BLaER1 treated with 17β-estradiol and CSF1 and Interleukin-3, amounts not matched to agents 10 nM and 100 nM (cell line): ENCODE measurements at regions not wholly inside any gene's neighbourhood (a gene's known extent, or its start where the extent isn't known, plus 50 kb on each side); places are given as distances from the start of the nearest gene placed in this dataset.

Experiments
- H3K27ac ChIP-seq, 11 experiments: shearing (Covaris generic); formaldehyde crosslinking; 2 replicates each; pipeline ENCODE4 v1.8.1; 2022
- H3K27me3 ChIP-seq, 11 experiments: shearing (Covaris generic); formaldehyde crosslinking; 2 replicates each; pipeline ENCODE4 v1.8.1; 2022
- H3K36me3 ChIP-seq, 11 experiments: shearing (Covaris generic); formaldehyde crosslinking; 2 replicates each; pipeline ENCODE4 v1.8.1; 2022
- H3K4me1 ChIP-seq, 10 experiments: shearing (Covaris generic); formaldehyde crosslinking; 2 replicates each; pipeline ENCODE4 v1.8.1; 2022
- H3K4me2 ChIP-seq, 11 experiments: shearing (Covaris generic); formaldehyde crosslinking; 2 replicates each; pipeline ENCODE4 v1.8.1; 2022
- H3K4me3 ChIP-seq, 10 experiments: shearing (Covaris generic); formaldehyde crosslinking; 2 replicates each; pipeline ENCODE4 v1.8.1; 2022
- H3K9ac ChIP-seq, 11 experiments: shearing (Covaris generic); formaldehyde crosslinking; 2 replicates each; pipeline ENCODE4 v1.8.1; 2022
- H3K9me3 ChIP-seq, 11 experiments: shearing (Covaris generic); formaldehyde crosslinking; replicated peaks in 1 of 11; 2 replicates each; pipeline ENCODE4 v1.8.1; 2022
- H4K20me1 ChIP-seq, 11 experiments: shearing (Covaris generic); formaldehyde crosslinking; 2 replicates each; pipeline ENCODE4 v1.8.1; 2022
- Cebpa-rat ChIP-seq, 11 experiments: shearing (Covaris generic); IDR thresholded peaks; 2 replicates each; pipeline ENCODE4 v1.8.1; 2022

- H3K9ac ChIP-seq: no peak overlapping the region
- no peak overlapping the region for H3K4me2 ChIP-seq
- no peak for TF ChIP-seq Cebpa-rat (IDR thresholded peaks at IDR 0.05)
Observed at GRCh38 chr16:6926341-6926740, 406.3 kb upstream of the RBFOX1 start.

DNA sequence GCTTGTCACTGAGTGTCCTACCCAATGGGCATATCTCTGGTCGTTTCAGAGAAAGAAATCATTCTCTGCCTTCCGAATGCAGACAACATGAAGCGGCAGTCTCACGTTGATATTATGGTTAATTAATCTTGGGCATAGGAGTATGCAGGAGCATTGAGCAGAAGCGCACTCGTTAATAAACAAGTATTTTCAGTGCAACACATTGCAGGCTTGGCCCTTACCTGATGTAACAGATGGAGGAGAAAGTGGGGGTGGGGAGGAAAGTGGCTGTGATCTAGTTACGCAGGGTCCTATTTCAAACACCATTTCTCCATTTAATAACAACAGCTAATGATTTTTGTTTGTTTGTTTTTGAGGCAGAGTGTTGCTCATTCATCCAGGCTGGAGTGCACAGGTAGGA lies 414.0 kb upstream of the RBFOX1 start:
- no peak for TF ChIP-seq Cebpa-rat (IDR thresholded peaks at IDR 0.05)
- Histone ChIP-seq H3K36me3 (no peaks in the 10 kb centered on the region), H3K27ac (no peak overlapping the region), H4K20me1 (no peaks in the 10 kb centered on the region), H3K4me3 (no peak overlapping the region), H3K9me3 (no peaks in the 10 kb centered on the region), H3K9ac (no peak overlapping the region), H3K4me1 (no peaks in the 10 kb centered on the region), H3K4me2 (no peak overlapping the region), H3K27me3 (no peaks in the 10 kb centered on the region)

More at GRCh38 chr16:6926341-6926740, 406.3 kb upstream of the RBFOX1 start:
- Histone ChIP-seq H3K4me1 (no peaks in the 10 kb centered on the region), H3K4me3 (no peak overlapping the region), H3K27ac (no peak overlapping the region), H3K36me3 (no peaks in the 10 kb centered on the region), H3K9me3 (no peaks in the 10 kb centered on the region), H4K20me1 (no peaks in the 10 kb centered on the region), H3K27me3 (no peaks in the 10 kb centered on the region)

DNA sequence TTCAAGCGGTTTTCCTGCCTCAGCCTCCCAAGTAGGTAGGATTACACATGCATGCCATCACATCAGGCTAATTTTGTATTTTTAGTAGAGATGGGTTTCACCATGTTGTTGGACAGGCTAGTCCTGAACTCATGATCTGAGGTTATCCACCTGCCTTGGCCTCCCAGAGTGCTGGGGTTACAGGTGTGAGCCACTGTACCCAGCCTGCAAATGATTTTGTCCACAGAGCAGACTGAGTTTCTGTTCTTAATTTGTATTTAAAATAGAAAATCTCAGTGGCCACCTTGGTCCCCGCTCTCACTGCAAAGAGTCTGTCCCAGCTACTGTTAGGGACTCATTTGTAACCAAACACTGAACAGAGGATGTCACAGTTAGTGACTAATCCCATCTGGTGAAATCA lies 415.7 kb upstream of the RBFOX1 start:
- Histone ChIP-seq H3K9me3 (no peaks in the 10 kb centered on the region), H3K4me3 (no peak overlapping the region), H4K20me1 (no peaks in the 10 kb centered on the region), H3K36me3 (no peaks in the 10 kb centered on the region), H3K27ac (no peak overlapping the region), H3K9ac (no peak overlapping the region), H3K27me3 (no peaks in the 10 kb centered on the region), H3K4me1 (no peaks in the 10 kb centered on the region), H3K4me2 (no peak overlapping the region)
- no peak for TF ChIP-seq Cebpa-rat (IDR thresholded peaks at IDR 0.05)

- no peaks in the 10 kb centered on the region for H4K20me1 ChIP-seq
- H3K4me2 ChIP-seq: no peak overlapping the region
- H3K9me3 ChIP-seq: no peaks in the 10 kb centered on the region
- no peak for TF ChIP-seq Cebpa-rat (IDR thresholded peaks at IDR 0.05)
- no peak overlapping the region for H3K4me3 ChIP-seq
- H3K36me3 ChIP-seq: no peaks in the 10 kb centered on the region
- no peak overlapping the region for H3K9ac ChIP-seq
- H3K27ac ChIP-seq: no peak overlapping the region
- no peaks in the 10 kb centered on the region for H3K27me3 ChIP-seq
- H3K4me1 ChIP-seq: no peaks in the 10 kb centered on the region
Observed at GRCh38 chr16:6913566-6913965, 419.1 kb upstream of the RBFOX1 start.

GRCh38 chr16:6910301-6910700 lies 422.3 kb upstream of the RBFOX1 start:
- H3K27ac ChIP-seq: no peak overlapping the region
- H4K20me1 ChIP-seq: no peaks in the 10 kb centered on the region
- no peaks in the 10 kb centered on the region for H3K27me3 ChIP-seq
- H3K36me3 ChIP-seq: no peaks in the 10 kb centered on the region
- no peak for TF ChIP-seq Cebpa-rat (IDR thresholded peaks at IDR 0.05)
- no peak overlapping the region for H3K4me3 ChIP-seq
- H3K9me3 ChIP-seq: no peaks in the 10 kb centered on the region
- H3K4me2 ChIP-seq: no peak overlapping the region
- no peak overlapping the region for H3K9ac ChIP-seq
- H3K4me1 ChIP-seq: no peaks in the 10 kb centered on the region

- H3K27ac ChIP-seq: no peak overlapping the region
- no peak overlapping the region for H3K9ac ChIP-seq
- no peaks in the 10 kb centered on the region for H3K4me1 ChIP-seq
- no peak for TF ChIP-seq Cebpa-rat (IDR thresholded peaks at IDR 0.05)
- no peaks in the 10 kb centered on the region for H3K36me3 ChIP-seq
- no peak overlapping the region for H3K4me3 ChIP-seq
- no peak overlapping the region for H3K4me2 ChIP-seq
- H3K9me3 ChIP-seq: no peaks in the 10 kb centered on the region
- H3K27me3 ChIP-seq: no peaks in the 10 kb centered on the region
- no peaks in the 10 kb centered on the region for H4K20me1 ChIP-seq
Observed at GRCh38 chr16:6905601-6906000, 427.0 kb upstream of the RBFOX1 start.

DNA sequence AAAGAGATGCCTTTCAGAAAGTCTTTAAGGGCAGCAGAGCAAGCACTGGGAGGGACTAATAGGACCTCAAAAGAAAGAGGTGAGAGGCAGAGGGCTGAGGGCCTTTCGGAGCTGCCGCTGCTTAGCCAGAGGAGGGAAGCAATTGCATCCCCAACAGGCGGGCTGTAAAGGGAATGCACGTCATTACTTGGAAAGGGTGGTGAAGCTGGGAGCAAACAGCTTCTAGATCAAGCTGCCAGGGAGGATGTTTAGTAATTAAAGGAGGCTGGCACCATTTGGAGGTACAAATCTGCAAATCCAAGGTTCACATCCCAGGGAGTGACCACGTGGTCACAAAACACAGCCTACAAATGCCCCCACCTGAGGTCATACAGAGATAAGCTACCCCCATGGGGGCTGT lies 429.0 kb upstream of the RBFOX1 start:
- Histone ChIP-seq H3K36me3 (no peaks in the 10 kb centered on the region), H3K27ac (no peak overlapping the region), H4K20me1 (no peaks in the 10 kb centered on the region), H3K27me3 (no peaks in the 10 kb centered on the region), H3K9ac (no peak overlapping the region), H3K9me3 (no peaks in the 10 kb centered on the region), H3K4me3 (no peak overlapping the region), H3K4me1 (peaks cover 0 to under 1% (median 0%) of the 10 kb centered on the region in 10 experiments; a peak in 1 of 20 replicates), H3K4me2 (no peak overlapping the region)
- no peak for TF ChIP-seq Cebpa-rat (IDR thresholded peaks at IDR 0.05)

- no peaks in the 10 kb centered on the region for H4K20me1 ChIP-seq
- H3K4me3 ChIP-seq: no peak overlapping the region
- H3K4me2 ChIP-seq: peak overlapping the region in 2 of 11 experiments; percentile 47 to 71; a peak in 2 of 22 replicates
- H3K9ac ChIP-seq: no peak overlapping the region
- no peaks in the 10 kb centered on the region for H3K9me3 ChIP-seq
- H3K36me3 ChIP-seq: no peaks in the 10 kb centered on the region
- H3K27me3 ChIP-seq: no peaks in the 10 kb centered on the region
- H3K4me1 ChIP-seq: peaks cover 0 to 10% (median 7%) of the 10 kb centered on the region in 10 experiments; a peak in 9 of 20 replicates
- H3K27ac ChIP-seq: no peak overlapping the region
- TF ChIP-seq Cebpa-rat (IDR thresholded peaks at IDR 0.05): no peak
Observed at GRCh38 chr16:6898896-6899295, 433.7 kb upstream of the RBFOX1 start.

DNA sequence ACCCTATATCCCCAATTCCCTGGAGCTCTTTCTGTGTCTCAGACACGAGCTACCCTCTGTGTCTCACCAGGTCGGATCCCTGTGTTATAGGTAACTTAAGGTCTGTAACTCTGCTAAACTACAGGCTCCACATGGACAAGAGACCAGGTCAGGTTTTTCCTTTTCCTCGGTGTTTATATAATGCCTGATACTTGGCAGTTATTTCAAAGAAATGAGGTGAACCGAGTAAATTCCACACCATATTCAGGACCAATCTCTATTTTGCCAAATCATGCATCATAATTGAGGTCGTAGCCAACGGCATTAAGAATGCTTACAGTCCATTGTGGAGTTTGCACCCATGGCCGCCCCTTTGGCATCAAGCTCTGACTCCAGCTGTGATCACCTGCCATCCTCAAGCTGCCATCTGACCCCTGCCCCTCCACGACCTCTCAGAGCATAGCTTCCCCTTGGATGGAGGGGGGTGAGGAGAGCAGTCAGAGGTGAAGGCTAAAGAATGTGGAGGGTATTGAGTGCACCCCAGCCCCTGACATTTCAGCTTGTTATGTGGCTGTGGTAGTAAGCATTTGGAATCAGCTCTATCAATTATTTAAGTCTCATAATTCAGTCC lies 434.7 kb upstream of the RBFOX1 start:
- TF ChIP-seq Cebpa-rat (IDR thresholded peaks at IDR 0.05): no peak
- Histone ChIP-seq H3K9me3 (no peaks in the 10 kb centered on the region), H3K4me1 (peaks cover 5 to 18% (median 11%) of the 10 kb centered on the region in 10 experiments), H3K36me3 (no peaks in the 10 kb centered on the region), H3K27ac (no peak overlapping the region), H4K20me1 (no peaks in the 10 kb centered on the region), H3K27me3 (no peaks in the 10 kb centered on the region), H3K4me2 (peak overlapping the region in 4 of 11 experiments; percentile 9 to 71 (median 28); a peak in 6 of 22 replicates), H3K4me3 (no peak overlapping the region), H3K9ac (no peak overlapping the region)

DNA sequence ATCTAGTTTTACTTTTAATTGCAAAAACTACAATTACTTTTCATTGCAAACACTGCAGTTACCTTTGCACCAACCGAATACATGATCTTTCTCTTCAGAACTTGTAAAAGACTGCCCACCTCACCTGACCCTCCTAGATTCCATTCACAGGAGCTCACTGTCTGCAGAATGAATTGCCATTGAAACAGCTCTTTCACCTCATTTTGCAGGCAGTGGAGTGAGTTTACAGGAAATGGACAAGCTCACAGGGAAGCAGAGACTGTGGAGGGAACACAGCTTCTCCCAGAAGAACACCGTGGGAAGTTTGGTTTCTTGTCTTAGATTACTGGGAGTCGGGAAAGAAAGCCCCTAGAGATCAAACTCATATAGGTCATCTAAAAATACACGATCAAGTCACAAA lies 439.7 kb upstream of the RBFOX1 start:
- Histone ChIP-seq H3K27ac (no peak overlapping the region), H4K20me1 (no peaks in the 10 kb centered on the region), H3K4me3 (no peak overlapping the region), H3K36me3 (no peaks in the 10 kb centered on the region), H3K9ac (peak overlapping the region in 1 of 11 experiments; percentile 14; a peak in 1 of 22 replicates), H3K9me3 (no peaks in the 10 kb centered on the region), H3K4me2 (peak overlapping the region in 10 of 11 experiments; percentile 15 to 75 (median 49); a peak in 19 of 22 replicates), H3K27me3 (no peaks in the 10 kb centered on the region), H3K4me1 (peaks cover under 1 to 40% (median 27%) of the 10 kb centered on the region in 10 experiments)
- TF ChIP-seq Cebpa-rat (IDR thresholded peaks at IDR 0.05): no peak
